IgD-negative memory B cell (primary cell): ENCODE measurements at regions not wholly inside any gene's neighbourhood (a gene's known extent, or its start where the extent isn't known, plus 50 kb on each side); places are given as distances from the start of the nearest gene placed in this dataset.
A peak's percentile ranks its signal among the peaks of the same experiment; 100 is the strongest.

Experiments
- H3K27ac Mint-ChIP-seq, 3 donors: one replicate each; pipeline ENCODE4 v1.8.0; 2020 to 2022; ENCODE audit warnings: mild to moderate bottlenecking in 3 of 3, mixed read lengths in 3 of 3, moderate library complexity in 1 of 3
- H3K27me3 Mint-ChIP-seq: one replicate; pipeline ENCODE4 v1.8.0; 2021; ENCODE audit warnings: mixed read lengths
- H3K36me3 Mint-ChIP-seq: one replicate; pipeline ENCODE4 v1.8.0; 2020; ENCODE audit warnings: mild to moderate bottlenecking, mixed read lengths
- H3K4me1 Mint-ChIP-seq, 3 donors: one replicate each; pipeline ENCODE4 v1.8.0; 2020 to 2022; ENCODE audit warnings: mixed read lengths in 3 of 3, mild to moderate bottlenecking in 1 of 3
- H3K4me3 Mint-ChIP-seq, 4 donors: one replicate each; pipeline ENCODE4 v1.8.0; 2020 to 2022; ENCODE audit warnings: mild to moderate bottlenecking in 4 of 4, mixed read lengths in 4 of 4, moderate library complexity in 3 of 4
- H3K9me3 Mint-ChIP-seq, 3 donors: one replicate each; pipeline ENCODE4 v1.8.0; 2020 to 2021; ENCODE audit warnings: mixed read lengths in 3 of 3, mild to moderate bottlenecking in 1 of 3

DNA sequence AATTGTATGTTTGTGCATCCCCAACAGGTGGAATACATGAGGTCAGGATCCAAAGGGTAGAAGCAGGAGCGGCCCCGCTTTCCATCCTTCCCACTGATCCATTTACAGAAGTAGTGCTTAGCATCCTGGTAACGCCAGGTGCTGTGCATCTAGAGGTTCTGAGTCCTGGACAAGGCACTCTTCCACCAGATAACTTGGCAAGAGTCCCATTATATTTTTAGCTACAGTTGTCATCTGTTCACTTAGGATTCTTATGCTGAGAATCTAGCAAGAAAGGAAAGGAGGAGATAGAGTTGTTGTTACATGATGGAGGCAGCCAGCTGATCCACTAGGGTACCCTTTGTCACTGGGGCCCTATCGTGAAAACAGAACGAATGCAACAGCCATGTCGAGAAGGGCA, 389.5 kb upstream of the ZNF507 start:
- H3K9me3 Mint-ChIP-seq, result peaks cover 4 to 14% (median 9%) of the 10 kb centered on the region in 3 donors
- no peak overlapping the region for H3K27ac Mint-ChIP-seq
- no peak overlapping the region for H3K4me3 Mint-ChIP-seq
- no peaks in the 10 kb centered on the region for H3K27me3 Mint-ChIP-seq
- H3K36me3 Mint-ChIP-seq, result no peaks in the 10 kb centered on the region
- H3K4me1 Mint-ChIP-seq, result no peaks in the 10 kb centered on the region

- peaks cover 4 to 14% (median 7%) of the 10 kb centered on the region in 3 donors for H3K9me3 Mint-ChIP-seq
- no peak overlapping the region for H3K27ac Mint-ChIP-seq
- H3K36me3 Mint-ChIP-seq, result no peaks in the 10 kb centered on the region
- no peaks in the 10 kb centered on the region for H3K4me1 Mint-ChIP-seq
- H3K4me3 Mint-ChIP-seq, result no peak overlapping the region
- H3K27me3 Mint-ChIP-seq, result no peaks in the 10 kb centered on the region
These were observed 388.5 kb upstream of the ZNF507 start for GRCh38 chr19:31956771-31957392.

DNA sequence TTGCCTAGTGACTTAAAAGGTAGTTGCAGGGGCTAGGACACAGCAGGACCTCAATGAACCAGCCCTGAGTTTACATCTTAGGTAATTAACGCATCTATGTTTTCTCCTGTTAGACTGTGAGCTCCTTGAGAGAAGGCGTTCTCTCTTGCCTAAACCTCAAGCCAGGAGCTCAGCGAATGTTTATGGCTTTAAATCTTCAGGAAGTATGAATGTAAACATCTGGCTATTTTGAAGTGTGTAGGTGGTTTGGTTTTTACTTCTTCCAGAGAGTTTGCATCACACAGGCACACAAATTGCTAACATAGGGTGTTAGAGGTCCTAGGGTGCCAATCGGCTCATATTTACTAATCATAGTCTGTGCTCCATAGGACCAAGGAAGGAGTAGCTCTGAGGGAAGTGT, 387.7 kb upstream of the ZNF507 start:
- H3K27ac Mint-ChIP-seq, result no peak overlapping the region
- no peaks in the 10 kb centered on the region for H3K36me3 Mint-ChIP-seq
- H3K9me3 Mint-ChIP-seq, result peaks cover 2 to 9% (median 4%) of the 10 kb centered on the region in 3 donors
- H3K4me3 Mint-ChIP-seq, result no peak overlapping the region
- no peaks in the 10 kb centered on the region for H3K27me3 Mint-ChIP-seq
- no peaks in the 10 kb centered on the region for H3K4me1 Mint-ChIP-seq

DNA sequence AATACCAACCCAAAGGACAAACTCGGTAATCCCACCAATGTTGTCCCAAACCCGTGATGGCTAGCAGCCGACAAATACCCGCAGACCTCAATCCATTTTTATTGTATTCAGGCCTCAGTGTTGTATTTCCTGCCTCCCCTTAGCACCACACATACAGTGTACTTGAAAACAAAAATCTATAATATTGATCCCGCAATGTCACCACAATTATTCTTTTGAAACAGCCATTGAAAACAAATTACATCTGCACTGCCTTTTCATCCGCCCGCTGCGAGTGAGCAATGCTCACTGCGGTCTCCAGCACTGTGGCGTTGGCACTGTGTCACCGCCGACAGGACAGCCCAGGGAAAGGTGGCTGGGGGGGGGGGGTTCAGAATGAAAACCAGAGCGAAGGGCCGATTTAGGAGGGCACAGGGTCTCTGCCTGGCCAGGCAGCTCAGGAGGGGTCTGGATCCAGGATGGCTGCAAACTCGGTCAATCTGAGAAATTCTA, 385.8 kb upstream of the ZNF507 start:
- Mint-ChIP-seq H3K4me3 (no peak overlapping the region), H3K27me3 (no peaks in the 10 kb centered on the region), H3K9me3 (peaks cover 2 to 21% (median 4%) of the 10 kb centered on the region in 3 donors), H3K36me3 (no peaks in the 10 kb centered on the region), H3K27ac (no peak overlapping the region), H3K4me1 (no peaks in the 10 kb centered on the region)

DNA sequence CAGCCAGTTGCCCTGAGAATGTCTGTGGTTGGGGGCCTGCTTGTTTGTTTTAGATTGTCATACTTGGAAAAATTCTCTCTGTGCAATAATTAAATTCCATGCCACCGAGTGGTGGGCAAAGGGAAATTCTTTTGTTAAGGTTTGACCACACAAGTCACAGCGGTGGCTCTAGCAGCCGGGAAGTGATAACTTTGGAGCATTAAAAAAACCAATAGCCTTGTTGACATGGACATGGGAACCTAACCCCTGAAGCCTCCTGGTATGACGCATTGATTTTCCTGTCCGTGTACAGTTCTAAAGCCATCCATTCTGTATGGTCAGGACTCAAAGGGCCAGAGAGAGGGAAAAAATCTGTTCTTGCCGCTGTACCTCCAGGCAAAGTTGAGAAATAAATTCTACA, 384.9 kb upstream of the ZNF507 start:
- Mint-ChIP-seq H3K4me1 (no peaks in the 10 kb centered on the region), H3K27ac (no peak overlapping the region), H3K4me3 (no peak overlapping the region), H3K9me3 (peaks cover 2 to 20% (median 3%) of the 10 kb centered on the region in 3 donors), H3K36me3 (no peaks in the 10 kb centered on the region), H3K27me3 (no peaks in the 10 kb centered on the region)

GRCh38 chr19:31961191-31961590, 384.2 kb upstream of the ZNF507 start:
- Mint-ChIP-seq H3K27ac (no peak overlapping the region), H3K27me3 (no peaks in the 10 kb centered on the region), H3K4me1 (no peaks in the 10 kb centered on the region), H3K9me3 (peaks cover 0 to 20% (median 2%) of the 10 kb centered on the region in 3 donors), H3K4me3 (peak overlapping the region in 1 of 4 donors; percentile 41), H3K36me3 (no peaks in the 10 kb centered on the region)

DNA sequence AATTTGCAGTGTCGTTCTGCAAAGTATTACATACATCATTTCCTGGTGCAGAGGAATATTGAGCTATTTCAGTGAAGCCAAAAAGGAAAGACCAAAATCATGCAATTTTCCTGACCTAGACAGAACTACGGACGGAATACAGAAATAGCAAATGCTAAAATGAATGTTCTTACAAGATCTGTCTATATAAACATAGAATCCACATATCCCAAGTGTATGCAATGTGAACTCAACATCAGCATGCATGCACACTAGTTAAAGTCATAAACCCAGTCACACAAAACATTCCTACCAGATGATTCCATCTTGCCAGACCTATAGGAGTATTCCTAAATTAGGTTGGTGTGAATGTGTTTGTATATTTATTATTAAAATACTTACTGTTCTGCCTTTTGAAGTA, 383.7 kb upstream of the ZNF507 start:
- Mint-ChIP-seq H3K9me3 (peaks cover 0 to 25% (median 4%) of the 10 kb centered on the region in 3 donors), H3K27me3 (no peaks in the 10 kb centered on the region), H3K4me3 (no peak overlapping the region), H3K36me3 (no peaks in the 10 kb centered on the region), H3K4me1 (no peaks in the 10 kb centered on the region), H3K27ac (no peak overlapping the region)

DNA sequence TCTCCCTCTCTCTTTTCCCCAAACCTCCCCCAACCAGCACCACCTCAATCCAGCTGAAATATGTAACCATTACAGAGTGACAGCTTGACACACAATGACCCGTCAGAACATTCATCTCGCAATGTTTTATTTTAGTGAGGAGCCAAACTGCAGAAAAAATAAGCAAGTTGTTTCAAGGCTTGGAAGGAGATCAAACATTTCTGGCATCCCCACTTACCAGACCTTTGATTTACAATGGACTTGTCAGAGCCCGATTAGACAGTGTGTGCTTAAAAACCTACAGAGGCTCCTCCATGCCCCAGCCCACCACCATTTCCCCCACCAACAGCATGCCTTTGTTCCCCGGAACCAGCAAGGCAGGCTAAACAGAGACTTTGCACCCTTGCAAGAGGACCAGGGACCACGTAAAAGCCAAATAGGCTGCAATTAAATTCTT, 382.8 kb upstream of the ZNF507 start:
- peaks cover 0 to 25% (median 4%) of the 10 kb centered on the region in 3 donors for H3K9me3 Mint-ChIP-seq
- H3K4me3 Mint-ChIP-seq, result peak overlapping the region in 1 of 4 donors; percentile 71
- H3K27me3 Mint-ChIP-seq, result no peaks in the 10 kb centered on the region
- H3K27ac Mint-ChIP-seq, result no peak overlapping the region
- no peaks in the 10 kb centered on the region for H3K36me3 Mint-ChIP-seq
- no peaks in the 10 kb centered on the region for H3K4me1 Mint-ChIP-seq

DNA sequence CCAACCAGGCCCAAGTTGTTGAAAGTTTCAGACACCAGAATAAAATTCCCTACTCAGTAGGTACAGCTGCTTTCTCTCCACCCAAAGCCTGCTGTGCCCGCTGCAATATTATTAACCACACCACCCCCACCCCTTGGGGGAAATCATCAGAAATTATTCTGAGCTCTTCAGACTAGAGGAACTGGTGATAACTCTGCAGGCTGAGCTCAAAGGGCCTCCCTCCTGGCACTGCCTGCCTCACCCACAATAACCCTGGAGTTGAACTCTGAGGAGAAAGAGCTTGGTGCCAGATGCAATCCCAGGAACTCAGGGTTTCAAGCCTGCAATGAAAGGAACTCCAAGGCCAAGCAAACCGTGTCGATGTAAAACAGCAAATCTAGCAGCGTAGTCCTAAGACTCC, 381.7 kb upstream of the ZNF507 start:
- Mint-ChIP-seq H3K27me3 (no peaks in the 10 kb centered on the region), H3K27ac (no peak overlapping the region), H3K4me3 (no peak overlapping the region), H3K36me3 (no peaks in the 10 kb centered on the region), H3K9me3 (peaks cover 0 to 25% (median 2%) of the 10 kb centered on the region in 3 donors), H3K4me1 (no peaks in the 10 kb centered on the region)

DNA sequence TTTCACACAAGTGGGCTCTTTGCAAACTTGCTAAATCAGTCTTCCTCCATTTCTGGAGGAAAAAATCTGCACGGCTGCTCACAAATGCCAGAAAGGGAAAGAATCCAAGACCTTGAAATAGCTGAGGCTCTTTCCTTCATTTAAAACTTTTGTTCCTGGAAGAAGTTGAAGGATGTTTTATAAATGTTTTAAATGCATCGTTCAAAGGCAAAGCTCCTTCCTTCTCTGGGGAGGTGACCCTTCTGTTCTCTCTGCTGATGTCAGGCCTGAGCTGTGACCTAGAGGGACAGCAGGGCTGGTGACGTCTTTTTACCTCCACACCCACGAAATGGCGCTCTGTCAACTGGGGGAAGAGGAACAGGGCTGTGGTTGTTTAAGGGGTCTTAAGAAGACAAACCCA, 376.4 kb upstream of the ZNF507 start:
- no peak overlapping the region for H3K4me3 Mint-ChIP-seq
- no peaks in the 10 kb centered on the region for H3K36me3 Mint-ChIP-seq
- no peaks in the 10 kb centered on the region for H3K27me3 Mint-ChIP-seq
- peaks cover 0 to 17% (median 6%) of the 10 kb centered on the region in 3 donors for H3K9me3 Mint-ChIP-seq
- no peaks in the 10 kb centered on the region for H3K4me1 Mint-ChIP-seq
- no peak overlapping the region for H3K27ac Mint-ChIP-seq

- H3K36me3 Mint-ChIP-seq, result no peaks in the 10 kb centered on the region
- no peak overlapping the region for H3K4me3 Mint-ChIP-seq
- peaks cover 0 to 10% (median 9%) of the 10 kb centered on the region in 3 donors for H3K9me3 Mint-ChIP-seq
- H3K27me3 Mint-ChIP-seq, result no peaks in the 10 kb centered on the region
- H3K27ac Mint-ChIP-seq, result no peak overlapping the region
- no peaks in the 10 kb centered on the region for H3K4me1 Mint-ChIP-seq
These were observed 375.4 kb upstream of the ZNF507 start for GRCh38 chr19:31970027-31970461.

DNA sequence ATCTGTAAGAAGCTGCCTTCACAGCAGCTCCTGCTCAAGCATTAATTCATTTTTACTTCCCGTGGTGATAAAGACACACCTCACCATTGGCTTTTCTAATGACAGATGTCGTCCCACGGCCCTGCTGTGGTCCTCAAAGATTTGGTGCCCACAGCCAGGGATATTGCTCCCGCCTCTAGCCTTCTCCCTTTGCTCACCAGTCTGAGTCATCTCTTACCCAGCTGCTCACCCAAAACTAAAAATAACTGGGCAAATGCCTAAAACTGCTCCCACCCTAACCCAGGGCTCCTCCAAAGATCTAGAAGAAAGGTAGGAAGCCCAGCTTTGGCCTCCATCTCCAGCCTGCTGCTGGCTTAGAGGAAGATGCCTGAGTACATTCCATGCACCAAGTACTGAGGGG, 371.1 kb upstream of the ZNF507 start:
- no peaks in the 10 kb centered on the region for H3K27me3 Mint-ChIP-seq

DNA sequence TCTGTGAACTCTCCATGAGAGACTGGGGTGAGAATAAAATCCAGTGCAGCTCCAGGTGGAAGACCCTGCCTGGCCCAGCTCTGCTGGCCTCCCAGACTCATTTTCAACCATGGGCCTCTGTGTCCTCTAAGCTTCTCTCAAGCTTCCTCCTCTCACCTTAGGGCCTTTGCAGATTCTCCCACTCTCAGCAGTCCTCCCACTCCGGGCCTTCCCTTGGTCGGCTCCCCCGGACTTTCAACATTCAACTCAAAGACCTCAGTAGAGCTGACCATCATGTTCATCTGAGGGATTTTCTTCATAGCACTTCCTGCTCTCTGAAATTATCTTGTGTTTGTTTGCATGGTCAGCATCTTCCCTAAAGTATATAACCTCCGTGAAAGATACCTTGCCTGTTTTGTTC, 370.5 kb upstream of the ZNF507 start:
- Mint-ChIP-seq H3K4me3 (no peak overlapping the region), H3K27me3 (no peaks in the 10 kb centered on the region), H3K36me3 (no peaks in the 10 kb centered on the region), H3K9me3 (peaks cover 3 to 13% (median 12%) of the 10 kb centered on the region in 3 donors), H3K27ac (no peak overlapping the region), H3K4me1 (no peaks in the 10 kb centered on the region)

More for the DNA sequence above, 371.1 kb upstream of the ZNF507 start:
- H3K36me3 Mint-ChIP-seq, result no peaks in the 10 kb centered on the region
- H3K27ac Mint-ChIP-seq, result no peak overlapping the region
- no peaks in the 10 kb centered on the region for H3K4me1 Mint-ChIP-seq
- H3K9me3 Mint-ChIP-seq, result peaks cover 2 to 14% (median 12%) of the 10 kb centered on the region in 3 donors
- no peak overlapping the region for H3K4me3 Mint-ChIP-seq

DNA sequence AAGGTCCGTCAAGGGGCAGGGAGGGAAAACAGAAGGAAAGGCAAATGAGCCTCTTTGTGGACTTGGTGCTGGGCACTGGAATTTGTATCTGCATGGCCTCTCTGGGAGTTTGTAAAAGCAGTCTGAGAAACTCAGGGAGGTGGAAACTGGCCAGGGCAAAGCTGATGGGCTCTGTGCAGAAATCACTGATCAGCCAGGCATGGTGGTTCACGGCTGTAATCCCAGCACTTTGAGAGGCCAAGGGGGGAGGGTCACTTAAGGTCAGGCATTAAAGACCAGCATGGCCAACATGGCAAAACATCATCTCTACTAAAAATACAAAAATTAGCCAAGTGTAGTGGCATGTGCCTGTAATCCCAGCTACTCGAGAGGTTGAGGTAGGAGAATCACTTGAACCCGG, 369.9 kb upstream of the ZNF507 start:
- no peaks in the 10 kb centered on the region for H3K27me3 Mint-ChIP-seq
- H3K36me3 Mint-ChIP-seq, result no peaks in the 10 kb centered on the region
- H3K9me3 Mint-ChIP-seq, result peaks cover 6 to 14% (median 10%) of the 10 kb centered on the region in 3 donors
- no peaks in the 10 kb centered on the region for H3K4me1 Mint-ChIP-seq
- no peak overlapping the region for H3K27ac Mint-ChIP-seq
- H3K4me3 Mint-ChIP-seq, result no peak overlapping the region

DNA sequence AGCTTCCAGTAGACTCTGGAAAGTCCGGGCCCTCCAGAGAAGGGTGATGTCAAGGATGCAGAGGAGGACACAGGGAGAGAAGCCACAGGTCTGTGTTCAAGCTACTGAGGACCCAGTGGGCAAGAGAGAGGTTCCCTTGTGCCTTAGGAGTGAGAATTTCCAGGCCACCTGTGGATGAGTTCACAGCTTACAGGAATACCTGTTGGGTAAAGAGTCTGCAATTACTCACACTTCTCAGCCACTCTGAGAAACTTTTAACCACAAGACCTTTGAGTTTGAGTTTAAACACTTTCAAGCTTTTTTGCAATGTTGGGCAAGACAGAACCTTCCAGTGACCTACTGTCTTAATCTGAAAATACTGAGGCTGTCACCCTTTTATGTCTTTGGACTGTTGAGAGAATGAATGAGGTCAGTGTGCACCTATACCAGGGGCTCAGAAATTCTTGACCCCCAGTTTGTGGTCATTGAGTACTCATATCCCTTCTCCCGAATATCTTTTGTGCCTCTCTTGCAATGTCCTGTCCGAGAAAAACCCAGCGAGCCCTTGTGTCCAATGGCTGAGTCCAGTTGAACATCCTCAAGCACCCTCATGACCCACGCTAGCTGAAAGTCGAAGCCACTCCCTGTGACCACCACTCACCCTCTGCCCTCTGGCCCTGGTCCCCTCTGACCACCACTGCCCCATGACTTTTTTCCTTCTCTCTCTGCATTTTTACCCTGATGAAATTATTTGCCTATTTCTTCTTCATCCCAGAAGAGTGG, 368.5 kb upstream of the ZNF507 start:
- H3K4me3 Mint-ChIP-seq, result no peak overlapping the region
- no peaks in the 10 kb centered on the region for H3K36me3 Mint-ChIP-seq
- H3K9me3 Mint-ChIP-seq, result peaks cover 6 to 18% (median 10%) of the 10 kb centered on the region in 3 donors
- no peaks in the 10 kb centered on the region for H3K4me1 Mint-ChIP-seq
- no peaks in the 10 kb centered on the region for H3K27me3 Mint-ChIP-seq
- no peak overlapping the region for H3K27ac Mint-ChIP-seq
